NB4 (cell line): ENCODE measurements at regions not wholly inside any gene's neighbourhood (a gene's known extent, or its start where the extent isn't known, plus 50 kb on each side); places are given as distances from the start of the nearest gene placed in this dataset.

Experiments used
- DNase-seq: peaks from one replicate; pipeline ENCODE4 v3.0.0; 2010; ENCODE audit warnings: low read depth
- H3K4me3 ChIP-seq: one replicate; pipeline ENCODE4 v1.5.1; 2011; ENCODE audit warnings: mild to moderate bottlenecking, low read depth, low read length, moderate library complexity
- MYC ChIP-seq: IDR thresholded peaks from 2 replicates; pipeline ENCODE4 v1.6.1; 2011; ENCODE audit warnings: low read depth, low read length
- POLR2A ChIP-seq: IDR thresholded peaks from 2 replicates; pipeline ENCODE4 v1.6.1; 2011; ENCODE audit warnings: mild to moderate bottlenecking; ENCODE audit not compliant: insufficient read length; ENCODE audit errors: extremely low read depth
- TF ChIP-seq, protein P1 (sequence below): IDR thresholded peaks from 2 replicates; pipeline ENCODE4 v1.6.1; 2011; ENCODE audit warnings: low read depth, low read length
- TF ChIP-seq, protein P2 (sequence below): IDR thresholded peaks from one replicate; pipeline ENCODE4 v1.5.1; 2012; ENCODE audit warnings: low read depth, low read length

GRCh38 chr2:89841476-89841840, 1150.0 kb downstream of the RPIA start:
- TF ChIP-seq POLR2A (no peak), MYC (no peak)
- TF ChIP-seq, protein P1, sequence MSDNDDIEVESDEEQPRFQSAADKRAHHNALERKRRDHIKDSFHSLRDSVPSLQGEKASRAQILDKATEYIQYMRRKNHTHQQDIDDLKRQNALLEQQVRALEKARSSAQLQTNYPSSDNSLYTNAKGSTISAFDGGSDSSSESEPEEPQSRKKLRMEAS: no peak
- TF ChIP-seq, protein P2, sequence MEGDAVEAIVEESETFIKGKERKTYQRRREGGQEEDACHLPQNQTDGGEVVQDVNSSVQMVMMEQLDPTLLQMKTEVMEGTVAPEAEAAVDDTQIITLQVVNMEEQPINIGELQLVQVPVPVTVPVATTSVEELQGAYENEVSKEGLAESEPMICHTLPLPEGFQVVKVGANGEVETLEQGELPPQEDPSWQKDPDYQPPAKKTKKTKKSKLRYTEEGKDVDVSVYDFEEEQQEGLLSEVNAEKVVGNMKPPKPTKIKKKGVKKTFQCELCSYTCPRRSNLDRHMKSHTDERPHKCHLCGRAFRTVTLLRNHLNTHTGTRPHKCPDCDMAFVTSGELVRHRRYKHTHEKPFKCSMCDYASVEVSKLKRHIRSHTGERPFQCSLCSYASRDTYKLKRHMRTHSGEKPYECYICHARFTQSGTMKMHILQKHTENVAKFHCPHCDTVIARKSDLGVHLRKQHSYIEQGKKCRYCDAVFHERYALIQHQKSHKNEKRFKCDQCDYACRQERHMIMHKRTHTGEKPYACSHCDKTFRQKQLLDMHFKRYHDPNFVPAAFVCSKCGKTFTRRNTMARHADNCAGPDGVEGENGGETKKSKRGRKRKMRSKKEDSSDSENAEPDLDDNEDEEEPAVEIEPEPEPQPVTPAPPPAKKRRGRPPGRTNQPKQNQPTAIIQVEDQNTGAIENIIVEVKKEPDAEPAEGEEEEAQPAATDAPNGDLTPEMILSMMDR: no peak
- no peak overlapping the region for H3K4me3 ChIP-seq
- DNase-seq: no peak

GRCh38 chr2:89842180-89842908, 1150.9 kb downstream of the RPIA start:
- DNase-seq: no peak
- H3K4me3 ChIP-seq: no peak overlapping the region

DNA sequence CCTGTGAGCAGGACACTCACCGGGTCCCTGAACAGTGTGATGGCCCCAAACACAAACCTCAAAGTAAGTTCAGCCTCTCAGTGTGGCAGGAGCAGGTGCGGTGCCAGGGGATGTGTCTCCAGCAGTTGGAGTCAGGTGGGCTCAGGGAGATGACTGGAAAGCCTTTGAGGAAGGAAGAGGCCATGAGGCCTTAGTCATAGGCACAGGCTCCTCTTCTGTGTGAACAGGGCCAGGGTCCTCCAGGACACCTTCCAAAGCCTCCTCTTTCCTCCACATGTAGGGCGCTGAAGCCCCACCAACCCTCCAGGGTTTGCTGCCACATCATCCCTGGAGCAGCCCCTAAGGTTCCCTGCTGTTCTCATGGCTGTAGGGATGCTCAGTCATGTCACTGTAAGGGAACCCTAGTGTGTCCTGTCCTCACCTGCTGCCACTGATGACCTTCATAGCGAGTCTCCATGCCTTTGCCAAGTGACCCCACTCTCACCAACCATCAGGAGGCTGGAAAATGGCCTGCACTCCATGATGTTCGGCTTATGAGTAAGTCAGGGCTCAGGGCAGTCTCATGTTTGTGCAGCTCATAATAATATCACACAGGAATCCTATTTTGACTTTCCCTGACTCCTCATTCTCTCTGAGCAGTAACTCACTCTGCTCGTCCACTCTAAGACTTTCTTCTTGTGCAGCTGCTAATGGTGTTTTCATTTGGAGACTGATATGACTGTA, 1152.9 kb downstream of the RPIA start:
- TF ChIP-seq POLR2A (no peak), MYC (no peak)
- TF ChIP-seq, protein P1: no peak
- TF ChIP-seq, protein P2: no peak
- H3K4me3 ChIP-seq: no peak overlapping the region
- no peak for DNase-seq

More at GRCh38 chr2:89842180-89842908, 1150.9 kb downstream of the RPIA start:
- no peak for TF ChIP-seq POLR2A
- TF ChIP-seq, protein P2: no peak
- TF ChIP-seq, protein P1: no peak
- TF ChIP-seq MYC: no peak

GRCh38 chr2:89845532-89845931, 1154.1 kb downstream of the RPIA start:
- DNase-seq: no peak
- TF ChIP-seq POLR2A: no peak

GRCh38 chr2:89848114-89848513, 1156.6 kb downstream of the RPIA start:
- no peak for DNase-seq
- H3K4me3 ChIP-seq: no peak overlapping the region
- TF ChIP-seq MYC (no peak), POLR2A (no peak)
- TF ChIP-seq, protein P2: no peak
- TF ChIP-seq, protein P1: no peak

More at GRCh38 chr2:89845532-89845931, 1154.1 kb downstream of the RPIA start:
- H3K4me3 ChIP-seq: no peak overlapping the region

GRCh38 chr2:89848763-89849368, 1157.4 kb downstream of the RPIA start:
- DNase-seq: no peak
- no peak overlapping the region for H3K4me3 ChIP-seq
- TF ChIP-seq, protein P2: no peak
- no peak for TF ChIP-seq POLR2A
- no peak for TF ChIP-seq MYC
- TF ChIP-seq, protein P1: no peak
